NB4 (cell line): ENCODE measurements at regions not wholly inside any gene's neighbourhood (a gene's known extent, or its start where the extent isn't known, plus 50 kb on each side); places are given as distances from the start of the nearest gene placed in this dataset.

Experiments
- DNase-seq: peaks from one replicate; pipeline ENCODE4 v3.0.0; 2010; ENCODE audit warnings: low read depth
- H3K4me3 ChIP-seq: one replicate; pipeline ENCODE4 v1.5.1; 2011; ENCODE audit warnings: mild to moderate bottlenecking, low read depth, low read length, moderate library complexity
- CTCF ChIP-seq: IDR thresholded peaks from one replicate; pipeline ENCODE4 v1.5.1; 2012; ENCODE audit warnings: low read depth, low read length
- MAX ChIP-seq: IDR thresholded peaks from 2 replicates; pipeline ENCODE4 v1.6.1; 2011; ENCODE audit warnings: low read depth, low read length
- MYC ChIP-seq: IDR thresholded peaks from 2 replicates; pipeline ENCODE4 v1.6.1; 2011; ENCODE audit warnings: low read depth, low read length
- POLR2A ChIP-seq: IDR thresholded peaks from 2 replicates; pipeline ENCODE4 v1.6.1; 2011; ENCODE audit warnings: mild to moderate bottlenecking; ENCODE audit not compliant: insufficient read length; ENCODE audit errors: extremely low read depth

- TF ChIP-seq CTCF (no peak), MAX (no peak), POLR2A (no peak), MYC (no peak)
- no peak overlapping the region for H3K4me3 ChIP-seq
- no peak for DNase-seq
Observed at GRCh38 chr21:31473685-31474345, 129.8 kb upstream of the TIAM1 start.

GRCh38 chr21:31471865-31472264 is 127.8 kb upstream of the TIAM1 start:
- no peak for DNase-seq
- no peak for TF ChIP-seq CTCF
- TF ChIP-seq POLR2A = no peak
- TF ChIP-seq MYC = no peak
- TF ChIP-seq MAX = no peak
- H3K4me3 ChIP-seq = no peak overlapping the region

GRCh38 chr21:31470896-31471694 is 127.0 kb upstream of the TIAM1 start:
- no peak for DNase-seq
- no peak overlapping the region for H3K4me3 ChIP-seq
- TF ChIP-seq CTCF (no peak), MYC (no peak), POLR2A (no peak), MAX (no peak)

- TF ChIP-seq MAX (no peak), CTCF (no peak), POLR2A (no peak), MYC (no peak)
- H3K4me3 ChIP-seq = no peak overlapping the region
- DNase-seq = no peak
Observed at GRCh38 chr21:31460980-31461379, 116.9 kb upstream of the TIAM1 start.

- H3K4me3 ChIP-seq = no peak overlapping the region
- TF ChIP-seq POLR2A = no peak
- no peak for TF ChIP-seq MAX
- no peak for TF ChIP-seq CTCF
- no peak for TF ChIP-seq MYC
- DNase-seq = no peak
Observed at GRCh38 chr21:31459457-31459856, 115.4 kb upstream of the TIAM1 start.
